ENCODE measurements at regions not wholly inside any gene's neighbourhood (a gene's known extent, or its start where the extent isn't known, plus 50 kb on each side); places are given as distances from the start of the nearest gene placed in this dataset.

- no peaks in the 10 kb centered on the region for H3K27me3 Mint-ChIP-seq (ENCODE audit: low read depth)
- peaks cover 15% of the 10 kb centered on the region for H3K4me1 Mint-ChIP-seq
- no peak for DNase-seq (ENCODE audit: low read depth, low spot score)
- no peak for TF ChIP-seq CTCF (conservative IDR thresholded peaks at IDR 0.05)
- H3K36me3 Mint-ChIP-seq (ENCODE audit: low read depth): peaks cover 3% of the 10 kb centered on the region
- no peak overlapping the region for H3K4me3 Mint-ChIP-seq
- H3K27ac Mint-ChIP-seq (ENCODE audit: unreplicated experiment): no peak overlapping the region
- peaks cover 4% of the 10 kb centered on the region for H3K9me3 Mint-ChIP-seq
These were observed 128.8 kb upstream of the FZD8 start for GRCh38 chr10:35770817-35771355.

GRCh38 chr10:35769795-35770194 lies 127.7 kb upstream of the FZD8 start:
- Mint-ChIP-seq H3K9me3 (peaks cover 4% of the 10 kb centered on the region), H3K36me3 (ENCODE audit: low read depth) (peaks cover 3% of the 10 kb centered on the region), H3K4me3 (no peak overlapping the region), H3K27ac (ENCODE audit: unreplicated experiment) (no peak overlapping the region), H3K27me3 (ENCODE audit: low read depth) (no peaks in the 10 kb centered on the region), H3K4me1 (peaks cover 26% of the 10 kb centered on the region)
- no peak for TF ChIP-seq CTCF (conservative IDR thresholded peaks at IDR 0.05)
- DNase-seq (ENCODE audit: low read depth, low spot score): no peak

GRCh38 chr10:35768731-35769130 lies 126.6 kb upstream of the FZD8 start:
- peaks cover 27% of the 10 kb centered on the region for H3K4me1 Mint-ChIP-seq
- H3K27me3 Mint-ChIP-seq (ENCODE audit: low read depth): no peaks in the 10 kb centered on the region
- DNase-seq (ENCODE audit: low read depth, low spot score): no peak
- H3K4me3 Mint-ChIP-seq: no peak overlapping the region
- H3K27ac Mint-ChIP-seq (ENCODE audit: unreplicated experiment): peak overlapping the region; percentile 35
- peaks cover 4% of the 10 kb centered on the region for H3K9me3 Mint-ChIP-seq
- TF ChIP-seq CTCF (conservative IDR thresholded peaks at IDR 0.05): no peak
- H3K36me3 Mint-ChIP-seq (ENCODE audit: low read depth): peaks cover 3% of the 10 kb centered on the region

- peaks cover 27% of the 10 kb centered on the region for H3K4me1 Mint-ChIP-seq
- no peaks in the 10 kb centered on the region for H3K27me3 Mint-ChIP-seq (ENCODE audit: low read depth)
- TF ChIP-seq CTCF (conservative IDR thresholded peaks at IDR 0.05): no peak
- no peaks in the 10 kb centered on the region for H3K9me3 Mint-ChIP-seq
- no peak overlapping the region for H3K27ac Mint-ChIP-seq (ENCODE audit: unreplicated experiment)
- no peak overlapping the region for H3K4me3 Mint-ChIP-seq
- DNase-seq (ENCODE audit: low read depth, low spot score): no peak
- H3K36me3 Mint-ChIP-seq (ENCODE audit: low read depth): peaks cover 3% of the 10 kb centered on the region
These were observed 125.9 kb upstream of the FZD8 start for GRCh38 chr10:35768011-35768410.

GRCh38 chr10:35765996-35766395 lies 123.9 kb upstream of the FZD8 start:
- no peaks in the 10 kb centered on the region for H3K9me3 Mint-ChIP-seq
- H3K4me3 Mint-ChIP-seq: no peak overlapping the region
- H3K27me3 Mint-ChIP-seq (ENCODE audit: low read depth): no peaks in the 10 kb centered on the region
- peaks cover 27% of the 10 kb centered on the region for H3K4me1 Mint-ChIP-seq
- H3K27ac Mint-ChIP-seq (ENCODE audit: unreplicated experiment): no peak overlapping the region
- peaks cover 3% of the 10 kb centered on the region for H3K36me3 Mint-ChIP-seq (ENCODE audit: low read depth)
- TF ChIP-seq CTCF (conservative IDR thresholded peaks at IDR 0.05): no peak
- DNase-seq (ENCODE audit: low read depth, low spot score): no peak

Data from neural crest cell (in vitro differentiated cells).